GM18951 (cell line): ENCODE measurements at regions not wholly inside any gene's neighbourhood (a gene's known extent, or its start where the extent isn't known, plus 50 kb on each side); places are given as distances from the start of the nearest gene placed in this dataset.

Experiments used
- POLR2A ChIP-seq: IDR thresholded peaks from 4 replicates; pipeline ENCODE4 v1.6.1; 2011; ENCODE audit warnings: mild to moderate bottlenecking; ENCODE audit not compliant: insufficient read length, insufficient read depth; ENCODE audit errors: extremely low read depth
- in situ Hi-C: fragments of 300-500 bp; cut with MboI; formaldehyde crosslinking; loops from one replicate; pipeline ENCODE4 v1.12.0; 2022; ENCODE audit warnings: low sequenced_read_pairs, mixed read lengths, inconsistent platforms; ENCODE audit not compliant: unreplicated experiment

GRCh38 chr6:105593805-105594671, 191.2 kb upstream of the PREP start:
- no peak for TF ChIP-seq POLR2A
- in situ Hi-C loops: no loop called here

DNA sequence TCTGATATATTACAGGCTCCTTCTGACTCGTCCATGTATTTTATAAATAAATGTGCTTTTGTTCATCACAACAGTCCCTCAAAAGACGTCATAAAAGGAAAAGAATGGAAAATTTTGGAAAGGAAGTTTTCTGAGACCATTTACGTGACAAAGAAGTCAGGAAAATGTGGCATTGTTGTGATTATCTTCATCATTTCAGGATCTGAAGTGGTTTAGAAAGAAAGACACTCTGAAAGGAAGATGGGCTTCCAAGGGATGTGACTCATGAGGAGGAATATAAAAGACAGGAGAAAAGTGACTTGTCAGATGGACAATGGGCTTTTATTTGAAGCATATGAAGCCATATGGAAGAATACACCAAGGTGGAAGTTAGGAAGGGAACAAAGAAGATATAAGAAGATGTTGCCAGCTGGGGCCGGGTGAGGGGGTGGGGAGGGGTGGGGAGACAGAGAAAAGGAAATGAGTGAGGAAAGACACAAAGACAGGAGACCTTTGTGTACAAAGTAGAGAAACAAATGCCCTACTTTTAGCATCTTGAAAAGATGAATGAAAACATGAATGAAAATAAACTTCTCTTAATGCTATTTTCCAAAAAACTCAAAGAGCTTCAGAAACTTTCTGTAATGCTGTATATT, 190.3 kb upstream of the PREP start:
- in situ Hi-C loops: no loop called here
- no peak for TF ChIP-seq POLR2A

DNA sequence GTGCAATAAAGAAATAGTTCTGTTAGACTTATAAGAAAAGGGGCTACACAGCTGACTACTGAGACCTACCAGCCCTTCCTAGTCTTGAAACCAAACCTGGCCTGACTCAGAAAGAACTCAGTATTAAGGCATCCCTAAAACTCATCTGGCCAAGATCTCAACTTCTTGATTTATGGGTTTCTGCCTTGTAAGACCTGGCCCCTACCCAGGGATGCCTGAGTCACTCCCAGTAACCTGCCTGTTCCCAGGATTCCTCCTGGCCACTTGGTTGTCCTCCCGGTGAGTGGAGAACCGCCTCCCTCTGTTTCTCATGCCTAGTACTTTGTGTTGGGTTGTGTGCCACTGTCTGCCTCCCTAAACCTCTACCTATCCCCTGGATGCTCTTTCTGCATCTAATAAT, 189.4 kb upstream of the PREP start:
- in situ Hi-C loops: no loop called here
- no peak for TF ChIP-seq POLR2A

GRCh38 chr6:105591053-105591452, 188.2 kb upstream of the PREP start:
- in situ Hi-C loops: no loop called here
- TF ChIP-seq POLR2A: no peak

GRCh38 chr6:105588123-105588710, 185.3 kb upstream of the PREP start:
- in situ Hi-C loops: no loop called here
- TF ChIP-seq POLR2A: no peak

GRCh38 chr6:105587349-105588122, 184.7 kb upstream of the PREP start:
- in situ Hi-C loops: no loop called here
- TF ChIP-seq POLR2A: no peak

- no peak for TF ChIP-seq POLR2A
- in situ Hi-C loops: no loop called here
These were observed 175.4 kb upstream of the PREP start for GRCh38 chr6:105578179-105578707.

GRCh38 chr6:105573556-105573955, 170.7 kb upstream of the PREP start:
- TF ChIP-seq POLR2A: no peak
- in situ Hi-C loops: no loop called here

DNA sequence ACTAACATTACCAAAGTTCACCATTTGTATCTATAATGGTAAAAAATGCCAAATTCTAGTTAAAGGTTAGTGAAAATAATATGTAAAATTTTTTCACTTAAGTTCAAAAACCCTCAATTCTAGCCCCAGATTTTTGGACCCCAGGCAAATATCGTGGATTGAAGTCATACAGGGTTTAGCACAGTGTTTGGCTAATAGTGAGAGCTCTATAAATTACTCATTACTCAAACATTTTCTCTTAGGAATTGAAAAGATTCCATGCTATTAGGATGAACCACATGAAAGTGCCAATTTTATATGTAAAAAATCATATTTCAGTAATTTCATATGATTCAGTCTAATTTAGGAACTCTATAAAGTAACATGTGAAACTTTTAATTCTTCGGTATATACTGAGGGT, 170.3 kb upstream of the PREP start:
- no peak for TF ChIP-seq POLR2A
- in situ Hi-C loops: no loop called here

DNA sequence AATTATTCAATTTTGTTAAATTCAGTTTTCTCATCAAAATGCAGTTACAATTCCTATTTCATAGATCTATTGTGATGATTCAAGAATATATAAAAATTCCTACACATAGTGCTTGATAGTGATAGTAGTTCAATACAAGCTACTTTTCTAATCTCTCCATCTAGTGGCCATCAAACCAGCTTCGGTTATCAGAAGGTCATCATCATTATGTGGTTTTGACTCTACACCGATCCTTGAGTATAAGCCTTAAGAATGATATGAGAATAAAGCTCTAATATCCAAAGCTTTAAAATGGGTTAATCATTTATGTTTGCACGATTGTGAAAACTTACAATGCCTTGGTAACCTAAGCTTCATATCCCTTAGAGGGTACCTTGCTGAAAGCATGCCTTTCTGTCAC, 167.5 kb upstream of the PREP start:
- no peak for TF ChIP-seq POLR2A
- in situ Hi-C loops: no loop called here

- in situ Hi-C loops: no loop called here
- no peak for TF ChIP-seq POLR2A
These were observed 166.8 kb upstream of the PREP start for GRCh38 chr6:105569706-105570105.

- in situ Hi-C loops: no loop called here
- TF ChIP-seq POLR2A: no peak
These were observed 165.9 kb upstream of the PREP start for GRCh38 chr6:105568751-105569150.

- in situ Hi-C loops: no loop called here
- TF ChIP-seq POLR2A: no peak
These were observed 165.3 kb upstream of the PREP start for GRCh38 chr6:105568142-105568541.
